ENCODE measurements at regions not wholly inside any gene's neighbourhood (a gene's known extent, or its start where the extent isn't known, plus 50 kb on each side); places are given as distances from the start of the nearest gene placed in this dataset.

DNA sequence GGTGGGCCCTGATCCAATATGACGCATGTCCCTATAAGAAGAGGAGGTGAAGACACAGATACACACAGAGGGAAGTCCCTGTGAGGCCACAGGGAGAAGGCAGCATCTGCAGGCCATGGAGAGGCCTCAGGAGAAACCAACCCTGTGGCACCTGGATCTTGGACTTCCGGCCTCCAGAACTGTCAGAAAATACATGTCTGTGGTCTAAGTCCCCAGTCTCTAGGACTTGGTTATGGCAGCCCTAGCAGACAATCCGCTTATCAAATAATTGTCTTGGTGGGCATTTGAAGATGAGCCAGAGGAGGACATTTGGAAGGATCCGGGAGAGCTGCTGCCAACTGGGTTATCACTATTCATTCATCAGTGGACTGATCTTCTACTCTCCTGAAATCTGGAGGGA lies 57.6 kb upstream of the FOXQ1 start:
- Histone ChIP-seq H2AFZ (ENCODE audit: low read depth) (no peak overlapping the region), H3K4me3 (ENCODE audit: low read depth in 2 of 2, low read length in 1 of 2) (no peak overlapping the region), H3K79me2 (ENCODE audit: insufficient read depth) (no peaks in the 10 kb centered on the region), H3K4me2 (no peak overlapping the region), H3K9me2 (no peaks in the 10 kb centered on the region), H3K4me1 (ENCODE audit: control insufficient read depth in 1 of 2, insufficient read depth in 2 of 2, low read depth in 1 of 2, low read length in 1 of 2) (no peaks in the 10 kb centered on the region), H3K36me3 (replicated peaks in 1 of 2; ENCODE audit: control insufficient read depth in 1 of 2, insufficient read depth in 2 of 2, low read length in 1 of 2) (no peaks in the 10 kb centered on the region), H3K9me3 (no peaks in the 10 kb centered on the region), H3K9ac (no peak overlapping the region), H3F3A (replicated peaks; ENCODE audit: insufficient read depth) (no peaks in the 10 kb centered on the region), H4K20me1 (ENCODE audit: insufficient read depth) (no peaks in the 10 kb centered on the region), H3K27ac (ENCODE audit: low read depth in 2 of 2, low read length in 1 of 2) (no peak overlapping the region), H3K27me3 (ENCODE audit: insufficient read depth) (peaks cover 32% of the 10 kb centered on the region; the same call in 1 of the 2 replicates)
- CTCF ChIA-PET = no interaction called here
- no peak for DNase-seq
- WGBS (ENCODE audit: low lambda C conversion rate) = 20% methylated on average over 3 of the region's 4 CpGs
- no peak for TF ChIP-seq TCF12 (IDR thresholded peaks at IDR 0.05)
- TF ChIP-seq REST (IDR thresholded peaks at IDR 0.05; ENCODE audit: low read depth, low read length) = no peak
- no peak for TF ChIP-seq PBX3 (IDR thresholded peaks at IDR 0.05)
- no peak for TF ChIP-seq GABPA (IDR thresholded peaks at IDR 0.05; ENCODE audit: low read depth)
- no peak for TF ChIP-seq GATA2 (CRISPR knock-in tag; IDR thresholded peaks at IDR 0.05)
- TF ChIP-seq RCOR1 (IDR thresholded peaks at IDR 0.05; ENCODE audit: low read length) = no peak
- TF ChIP-seq FOXJ3 (CRISPR knock-in tag; IDR thresholded peaks at IDR 0.05) = no peak
- TF ChIP-seq, protein P1, sequence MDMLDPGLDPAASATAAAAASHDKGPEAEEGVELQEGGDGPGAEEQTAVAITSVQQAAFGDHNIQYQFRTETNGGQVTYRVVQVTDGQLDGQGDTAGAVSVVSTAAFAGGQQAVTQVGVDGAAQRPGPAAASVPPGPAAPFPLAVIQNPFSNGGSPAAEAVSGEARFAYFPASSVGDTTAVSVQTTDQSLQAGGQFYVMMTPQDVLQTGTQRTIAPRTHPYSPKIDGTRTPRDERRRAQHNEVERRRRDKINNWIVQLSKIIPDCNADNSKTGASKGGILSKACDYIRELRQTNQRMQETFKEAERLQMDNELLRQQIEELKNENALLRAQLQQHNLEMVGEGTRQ (IDR thresholded peaks at IDR 0.05; ENCODE audit: borderline replicate concordance, low read depth, low read length) = no peak
- TF ChIP-seq FOSL2 (IDR thresholded peaks at IDR 0.05; ENCODE audit: borderline replicate concordance, low read depth) = no peak
- POLR2A ChIA-PET = no interaction called here

DNA sequence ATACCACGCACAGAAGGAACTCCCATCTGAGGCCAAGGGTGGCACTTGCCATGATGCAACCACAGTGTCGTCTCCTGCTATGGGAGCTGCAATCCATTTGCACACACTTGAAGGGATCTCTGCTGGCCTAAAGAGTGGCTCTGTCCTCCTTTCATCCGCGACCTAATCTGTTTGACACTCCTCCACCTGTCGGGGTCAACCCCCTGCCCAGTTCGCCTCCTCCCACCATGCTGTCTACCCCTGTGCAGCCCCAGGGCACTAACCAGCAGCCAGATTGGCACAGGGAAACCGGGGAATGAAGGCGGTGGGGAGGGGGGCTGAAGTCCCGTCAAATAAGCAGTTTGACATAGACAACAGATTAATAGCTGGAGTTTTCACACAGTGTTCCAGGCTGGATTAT lies 58.1 kb upstream of the FOXQ1 start:
- POLR2A ChIA-PET = no interaction called here
- no peak for TF ChIP-seq RXRA (IDR thresholded peaks at IDR 0.05; ENCODE audit: borderline replicate concordance, low read depth)
- no peak for TF ChIP-seq ELF1 (IDR thresholded peaks at IDR 0.05)
- no peak for TF ChIP-seq SIN3A (IDR thresholded peaks at IDR 0.05; ENCODE audit: borderline replicate concordance, low read depth, low read length)
- TF ChIP-seq TEAD4 (IDR thresholded peaks at IDR 0.05; ENCODE audit: borderline replicate concordance, insufficient read depth) = no peak
- TF ChIP-seq, protein P1 (IDR thresholded peaks at IDR 0.05; ENCODE audit: borderline replicate concordance, low read depth, low read length) = no peak

More for the DNA sequence above, 58.1 kb upstream of the FOXQ1 start:
- no peaks in the 10 kb centered on the region for H3K36me3 ChIP-seq (replicated peaks in 1 of 2; ENCODE audit: control insufficient read depth in 1 of 2, insufficient read depth in 2 of 2, low read length in 1 of 2)
- no peak overlapping the region for H3K4me3 ChIP-seq (ENCODE audit: low read depth in 2 of 2, low read length in 1 of 2)
- no peaks in the 10 kb centered on the region for H3K9me3 ChIP-seq
- H3K79me2 ChIP-seq (ENCODE audit: insufficient read depth) = no peaks in the 10 kb centered on the region
- no peaks in the 10 kb centered on the region for H3K4me1 ChIP-seq (ENCODE audit: control insufficient read depth in 1 of 2, insufficient read depth in 2 of 2, low read depth in 1 of 2, low read length in 1 of 2)
- WGBS (ENCODE audit: low lambda C conversion rate) = 8% methylated on average over 9 of the region's 9 CpGs
- H3K27me3 ChIP-seq (ENCODE audit: insufficient read depth) = peaks cover 32% of the 10 kb centered on the region; the same call in 1 of the 2 replicates
- no peak overlapping the region for H3K4me2 ChIP-seq
- H3K9me2 ChIP-seq = no peaks in the 10 kb centered on the region
- no peak overlapping the region for H2AFZ ChIP-seq (ENCODE audit: low read depth)
- no peak overlapping the region for H3K9ac ChIP-seq
- no peaks in the 10 kb centered on the region for H4K20me1 ChIP-seq (ENCODE audit: insufficient read depth)
- DNase-seq = no peak
- H3K27ac ChIP-seq (ENCODE audit: low read depth in 2 of 2, low read length in 1 of 2) = no peak overlapping the region
- no peaks in the 10 kb centered on the region for H3F3A ChIP-seq (replicated peaks; ENCODE audit: insufficient read depth)
- CTCF ChIA-PET = no interaction called here

Measured in SK-N-SH (cell line).